ENCODE measurements at regions not wholly inside any gene's neighbourhood (a gene's known extent, or its start where the extent isn't known, plus 50 kb on each side); places are given as distances from the start of the nearest gene placed in this dataset.
"Not testable (repeated sequence)": the region's sequence is repeated elsewhere in the genome, so short reads cannot be mapped to it uniquely, and the experiment has no call there.

DNA sequence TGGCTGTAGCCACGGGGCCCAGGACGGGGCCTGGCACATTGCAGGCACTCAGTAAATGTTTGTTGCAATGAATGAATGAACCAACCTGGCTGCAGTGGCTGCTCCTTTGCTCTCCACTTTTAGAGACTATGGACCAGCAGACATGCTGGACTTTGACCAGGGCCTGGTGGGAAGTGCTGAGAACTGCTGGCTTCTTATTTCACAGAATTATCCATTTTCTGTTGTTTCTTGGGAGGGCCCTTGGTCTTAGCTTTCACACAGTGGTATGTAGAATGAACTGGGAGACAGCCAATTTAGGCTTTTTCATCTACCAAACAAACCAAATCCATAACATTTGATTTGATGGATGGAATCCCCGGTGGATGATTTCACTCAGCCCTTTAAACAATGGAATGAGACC lies 78.0 kb upstream of the LHFPL2 start:
- Mint-ChIP-seq H3K4me3 (peak overlapping the region; percentile 57), H3K9me3 (peaks cover 3% of the 10 kb centered on the region), H3K4me1 (peaks cover 69% of the 10 kb centered on the region), H3K27me3 (no peaks in the 10 kb centered on the region), H3K27ac (peak overlapping the region; percentile 97), H3K36me3 (peaks cover 4% of the 10 kb centered on the region)
- ATAC-seq: no peak

DNA sequence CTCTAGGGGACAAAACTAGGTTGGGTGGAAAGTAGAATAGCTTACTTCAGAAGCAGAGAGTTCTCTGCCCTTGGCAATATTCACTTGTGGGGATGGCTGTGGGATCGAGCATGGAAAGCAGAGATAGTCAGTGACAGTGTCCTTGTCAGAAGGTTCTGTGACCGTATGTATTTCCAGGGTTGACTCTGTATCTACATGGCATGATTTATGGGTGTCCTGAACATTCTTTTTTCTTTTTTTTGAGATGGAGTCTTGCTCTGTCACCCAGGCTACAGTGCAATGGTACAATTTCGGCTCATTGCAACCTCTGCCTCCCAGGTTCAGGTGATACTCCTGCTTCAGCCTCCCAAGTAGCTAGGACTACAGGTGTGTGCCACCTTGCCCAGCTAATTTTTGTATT lies 77.4 kb upstream of the LHFPL2 start:
- Mint-ChIP-seq H3K36me3 (peaks cover 4% of the 10 kb centered on the region), H3K4me1 (peaks cover 71% of the 10 kb centered on the region), H3K9me3 (peaks cover 3% of the 10 kb centered on the region), H3K27ac (peak overlapping the region; percentile 97), H3K27me3 (no peaks in the 10 kb centered on the region), H3K4me3 (no peak overlapping the region)
- ATAC-seq: no peak

DNA sequence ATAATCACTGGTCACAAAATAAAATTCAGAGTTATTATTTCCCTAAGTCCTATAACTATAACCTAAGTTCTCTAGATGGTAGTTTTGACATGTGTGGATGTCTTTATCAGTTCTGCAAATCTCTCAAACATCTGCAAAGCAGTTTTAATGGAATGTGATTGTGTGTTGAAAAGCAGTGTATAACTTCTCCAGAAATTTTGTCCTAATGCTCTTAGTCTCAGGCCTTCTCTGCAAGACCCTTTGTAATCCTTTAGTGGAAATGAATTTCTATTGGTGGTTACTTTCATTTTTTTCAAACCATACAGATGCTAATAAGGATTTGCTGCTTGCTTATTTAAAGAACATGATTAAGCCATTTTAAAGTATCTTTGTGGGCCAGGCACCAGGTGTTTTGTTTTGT lies 75.5 kb upstream of the LHFPL2 start:
- H3K27ac Mint-ChIP-seq: no peak overlapping the region
- H3K4me1 Mint-ChIP-seq: peaks cover 63% of the 10 kb centered on the region
- no peak for ATAC-seq
- H3K27me3 Mint-ChIP-seq: no peaks in the 10 kb centered on the region
- H3K9me3 Mint-ChIP-seq: no peaks in the 10 kb centered on the region
- H3K36me3 Mint-ChIP-seq: no peaks in the 10 kb centered on the region
- no peak overlapping the region for H3K4me3 Mint-ChIP-seq

DNA sequence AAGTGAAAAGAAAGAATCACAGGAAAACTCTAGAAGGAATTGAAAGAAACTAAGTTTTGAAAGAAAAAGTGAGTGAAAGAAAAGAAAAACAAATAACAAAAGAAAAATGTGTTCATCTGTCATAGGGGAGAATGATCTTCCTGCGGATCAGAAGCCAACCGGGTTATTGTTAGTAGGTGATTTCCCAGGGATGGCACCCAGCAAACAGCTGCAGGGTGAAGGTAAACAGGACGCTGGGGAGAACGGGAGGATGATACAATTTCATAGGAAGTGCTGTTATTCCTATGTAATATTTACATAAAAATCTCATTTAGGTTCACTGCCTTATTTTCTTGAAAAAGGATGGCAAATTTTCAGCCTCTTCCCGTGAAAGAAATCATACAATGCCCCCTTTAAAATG lies 72.4 kb upstream of the LHFPL2 start:
- no peak for ATAC-seq
- Mint-ChIP-seq H3K36me3 (no peaks in the 10 kb centered on the region), H3K27me3 (no peaks in the 10 kb centered on the region), H3K27ac (peak overlapping the region; percentile 60), H3K4me1 (peaks cover 51% of the 10 kb centered on the region), H3K9me3 (no peaks in the 10 kb centered on the region), H3K4me3 (no peak overlapping the region)

DNA sequence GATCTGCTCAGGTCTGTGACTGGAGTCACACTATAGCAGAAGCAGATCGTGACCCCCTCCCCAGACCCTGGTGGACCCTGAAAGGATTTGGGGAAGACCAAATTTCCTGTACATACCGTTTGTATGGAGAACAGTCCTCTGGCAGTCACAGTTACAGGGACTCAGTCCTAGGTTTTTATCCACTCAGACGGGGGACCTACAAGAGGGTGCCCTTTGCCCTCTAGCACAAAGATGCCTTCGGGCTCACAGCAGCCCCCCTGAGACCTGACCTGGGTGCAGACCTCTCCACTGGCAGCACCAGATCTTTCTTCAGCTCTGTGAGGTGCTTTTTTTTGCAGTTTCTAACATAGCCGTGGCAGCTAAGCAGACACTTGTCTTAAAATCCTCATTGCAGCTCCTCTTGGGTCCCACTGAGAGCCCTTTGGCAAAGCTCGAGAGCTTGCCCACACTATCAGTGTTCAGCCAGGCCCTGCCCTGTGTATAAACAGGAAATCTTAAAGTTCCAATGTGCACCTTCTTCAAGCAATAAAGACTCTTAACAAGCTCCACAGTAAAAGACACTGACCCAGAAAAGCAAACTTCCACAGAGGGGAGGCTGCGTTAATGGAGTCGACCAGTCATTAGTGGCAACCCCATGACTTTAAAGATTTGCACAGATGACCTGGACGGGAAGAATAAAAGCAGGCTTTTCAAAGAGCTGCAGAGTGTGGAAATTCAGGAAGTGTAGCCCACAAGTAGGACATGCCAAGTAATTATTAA lies 71.8 kb upstream of the LHFPL2 start:
- Mint-ChIP-seq H3K27me3 (no peaks in the 10 kb centered on the region), H3K36me3 (no peaks in the 10 kb centered on the region), H3K4me3 (no peak overlapping the region), H3K27ac (peak overlapping the region; percentile 60), H3K9me3 (no peaks in the 10 kb centered on the region), H3K4me1 (peaks cover 51% of the 10 kb centered on the region)
- ATAC-seq: no peak

DNA sequence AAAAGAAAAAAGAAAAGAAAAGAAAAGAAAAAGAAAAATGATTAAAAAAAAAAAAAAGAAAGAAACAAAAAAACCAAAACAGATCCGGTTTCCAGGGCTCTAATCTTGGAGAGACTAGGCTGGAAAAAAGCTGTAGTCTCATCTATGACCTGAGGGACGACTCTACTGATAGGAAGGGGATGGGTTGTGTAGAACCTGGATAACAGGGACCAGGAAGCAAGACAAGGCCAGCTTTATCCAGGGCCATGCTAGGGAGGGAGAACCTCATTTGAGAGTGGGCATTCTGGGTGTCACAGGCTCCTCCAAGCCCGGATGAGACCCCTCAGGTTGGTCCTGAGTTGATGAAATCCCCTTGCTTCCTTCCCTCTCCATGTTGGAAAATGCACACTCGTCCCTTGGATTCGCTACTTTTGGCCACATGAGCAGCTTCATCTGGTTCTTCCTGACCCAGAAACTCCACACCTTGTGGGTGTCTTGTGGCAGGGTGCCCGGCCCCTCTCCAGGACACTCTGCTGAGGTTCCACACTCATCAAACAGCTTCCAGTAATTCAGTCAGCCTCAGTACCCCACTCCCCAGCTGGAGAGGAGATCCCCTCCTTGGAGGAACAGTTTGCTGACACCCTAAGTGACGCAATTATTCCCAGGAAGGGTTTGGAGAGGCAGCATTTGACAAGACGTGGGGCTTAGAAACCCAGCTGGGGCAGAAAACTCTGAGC lies 71.1 kb upstream of the LHFPL2 start:
- Mint-ChIP-seq H3K4me3 (no peak overlapping the region), H3K4me1 (peaks cover 52% of the 10 kb centered on the region), H3K27ac (peak overlapping the region; percentile 60), H3K27me3 (no peaks in the 10 kb centered on the region), H3K36me3 (no peaks in the 10 kb centered on the region), H3K9me3 (no peaks in the 10 kb centered on the region)
- no peak for ATAC-seq

DNA sequence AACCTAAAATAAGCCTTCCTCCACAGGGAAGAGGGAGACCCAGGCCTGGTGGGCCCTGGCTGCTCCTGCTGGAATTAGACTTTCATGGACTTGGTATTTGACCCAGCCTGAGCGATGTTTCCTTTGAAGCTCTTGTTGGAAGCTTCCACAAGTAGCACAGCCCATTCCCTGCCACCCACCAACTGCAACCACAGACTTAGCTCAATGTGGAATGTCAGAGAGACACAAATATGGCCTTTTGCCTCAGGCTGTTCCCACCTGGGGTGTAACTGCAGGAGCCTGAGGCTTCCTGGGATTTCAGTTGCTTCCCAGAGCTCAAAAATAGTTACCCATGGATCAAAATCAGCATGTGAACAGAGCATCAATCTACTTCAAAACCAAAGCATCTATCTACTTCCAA lies 70.3 kb upstream of the LHFPL2 start:
- Mint-ChIP-seq H3K27me3 (no peaks in the 10 kb centered on the region), H3K9me3 (no peaks in the 10 kb centered on the region), H3K4me3 (no peak overlapping the region), H3K36me3 (no peaks in the 10 kb centered on the region), H3K27ac (peak overlapping the region; percentile 60), H3K4me1 (peaks cover 51% of the 10 kb centered on the region)
- no peak for ATAC-seq

DNA sequence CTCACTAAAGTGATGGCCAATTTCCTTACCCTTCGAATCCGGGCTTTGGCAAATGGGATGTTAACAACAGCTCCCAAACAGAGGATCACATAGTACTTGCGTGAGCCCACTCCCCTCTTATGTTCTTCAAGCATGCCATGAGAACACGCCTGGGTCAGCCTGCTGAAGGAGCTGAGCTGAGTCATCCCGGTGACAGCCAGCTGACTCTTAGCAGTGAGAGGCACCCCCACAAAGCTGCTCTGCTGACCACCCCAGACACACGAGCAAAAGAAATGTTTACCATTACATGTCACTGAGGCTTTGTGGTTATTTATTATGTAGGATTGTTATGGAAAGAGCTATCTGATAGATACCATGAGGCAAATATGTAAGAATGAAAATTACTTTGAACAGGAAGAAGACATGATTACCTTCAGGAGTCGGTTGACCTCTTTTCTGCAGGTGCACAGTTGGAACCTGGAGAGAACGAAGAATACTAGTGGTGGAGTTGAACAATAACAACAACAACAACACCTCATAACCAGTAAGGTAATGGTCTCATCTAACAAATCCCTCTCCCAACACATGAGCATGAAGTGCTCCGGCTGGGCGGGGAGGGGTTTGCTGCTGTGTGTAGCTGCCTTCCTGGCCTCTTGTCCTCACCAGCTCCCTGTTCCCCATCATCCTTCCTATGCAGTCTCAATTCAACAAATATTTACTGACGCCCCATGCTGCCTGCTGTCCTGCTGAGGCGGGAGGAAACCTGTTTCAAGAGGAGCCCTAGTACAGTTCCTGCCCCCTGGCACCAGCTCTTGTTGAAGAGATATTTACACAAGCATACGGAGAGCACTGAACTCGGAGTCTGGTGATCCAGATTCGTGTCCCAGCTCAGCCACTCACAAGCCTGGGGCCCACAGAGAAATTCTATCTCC lies 69.4 kb upstream of the LHFPL2 start:
- peak; percentile 34 for ATAC-seq
- no peaks in the 10 kb centered on the region for H3K36me3 Mint-ChIP-seq
- H3K4me3 Mint-ChIP-seq: no peak overlapping the region
- H3K4me1 Mint-ChIP-seq: peaks cover 44% of the 10 kb centered on the region
- no peaks in the 10 kb centered on the region for H3K9me3 Mint-ChIP-seq
- no peaks in the 10 kb centered on the region for H3K27me3 Mint-ChIP-seq
- H3K27ac Mint-ChIP-seq: peak overlapping the region; percentile 60

DNA sequence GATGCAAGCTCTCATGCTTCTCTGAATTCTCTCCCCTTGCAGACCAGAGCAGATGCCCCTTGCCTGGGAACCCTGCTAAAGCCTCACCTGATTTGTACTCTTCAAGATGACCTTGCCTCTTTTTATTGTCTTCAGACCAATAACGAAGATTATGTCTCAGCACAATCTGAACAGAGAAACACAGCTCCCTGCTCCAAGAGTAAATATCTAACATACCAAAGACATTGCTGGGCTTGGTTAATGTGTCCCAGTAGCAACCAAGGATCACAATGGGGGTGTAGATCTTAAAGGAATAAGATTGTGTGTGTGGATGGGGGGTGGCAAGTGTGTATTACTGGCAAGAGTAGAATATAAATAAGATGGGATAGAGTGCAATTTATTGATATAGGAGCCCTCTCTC lies 67.6 kb upstream of the LHFPL2 start:
- H3K4me1 Mint-ChIP-seq: peaks cover 27% of the 10 kb centered on the region
- peak overlapping the region; percentile 60 for H3K27ac Mint-ChIP-seq
- H3K4me3 Mint-ChIP-seq: no peak overlapping the region
- no peaks in the 10 kb centered on the region for H3K9me3 Mint-ChIP-seq
- H3K27me3 Mint-ChIP-seq: no peaks in the 10 kb centered on the region
- H3K36me3 Mint-ChIP-seq: no peaks in the 10 kb centered on the region
- no peak for ATAC-seq

DNA sequence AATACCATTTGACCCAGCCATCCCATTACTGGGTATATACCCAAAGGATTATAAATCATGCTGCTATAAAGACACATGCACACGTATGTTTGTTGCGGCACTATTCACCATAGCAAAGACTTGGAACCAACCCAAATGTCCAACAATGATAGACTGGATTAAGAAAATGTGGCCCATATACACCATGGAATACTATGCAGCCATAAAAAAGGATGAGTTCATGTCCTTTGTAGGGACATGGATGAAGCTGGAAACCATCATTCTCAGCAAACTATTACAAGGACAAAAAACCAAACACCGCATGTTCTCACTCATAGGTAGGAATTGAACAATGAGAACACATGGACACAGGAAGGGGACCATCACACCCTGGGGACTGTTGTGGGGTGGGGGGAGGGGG lies 66.8 kb upstream of the LHFPL2 start:
- not testable (repeated sequence) for H3K27ac Mint-ChIP-seq, H3K36me3 Mint-ChIP-seq, H3K27me3 Mint-ChIP-seq, H3K4me3 Mint-ChIP-seq, H3K9me3 Mint-ChIP-seq, ATAC-seq
- peaks cover 18% of the 10 kb centered on the region for H3K4me1 Mint-ChIP-seq

DNA sequence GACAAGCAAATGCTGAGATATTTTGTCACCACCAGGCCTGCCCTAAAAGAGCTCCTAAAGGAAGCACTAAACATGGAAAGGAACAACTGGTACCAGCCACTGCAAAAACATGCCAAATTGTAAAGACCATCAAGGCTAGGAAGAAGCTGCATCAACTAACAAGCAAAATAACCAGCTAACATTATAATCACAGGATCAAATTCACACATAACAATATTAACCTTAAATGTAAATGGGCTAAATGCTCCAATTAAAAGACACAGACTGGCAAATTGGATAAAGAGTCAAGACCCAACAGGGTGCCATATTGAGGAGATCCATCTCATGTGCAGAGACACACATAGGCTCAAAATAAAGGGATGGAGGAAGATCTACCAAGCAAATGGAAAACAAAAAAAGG lies 63.1 kb upstream of the LHFPL2 start:
- not testable (repeated sequence) for H3K9me3 Mint-ChIP-seq, H3K4me3 Mint-ChIP-seq, H3K36me3 Mint-ChIP-seq, H3K4me1 Mint-ChIP-seq, H3K27ac Mint-ChIP-seq, ATAC-seq, H3K27me3 Mint-ChIP-seq

DNA sequence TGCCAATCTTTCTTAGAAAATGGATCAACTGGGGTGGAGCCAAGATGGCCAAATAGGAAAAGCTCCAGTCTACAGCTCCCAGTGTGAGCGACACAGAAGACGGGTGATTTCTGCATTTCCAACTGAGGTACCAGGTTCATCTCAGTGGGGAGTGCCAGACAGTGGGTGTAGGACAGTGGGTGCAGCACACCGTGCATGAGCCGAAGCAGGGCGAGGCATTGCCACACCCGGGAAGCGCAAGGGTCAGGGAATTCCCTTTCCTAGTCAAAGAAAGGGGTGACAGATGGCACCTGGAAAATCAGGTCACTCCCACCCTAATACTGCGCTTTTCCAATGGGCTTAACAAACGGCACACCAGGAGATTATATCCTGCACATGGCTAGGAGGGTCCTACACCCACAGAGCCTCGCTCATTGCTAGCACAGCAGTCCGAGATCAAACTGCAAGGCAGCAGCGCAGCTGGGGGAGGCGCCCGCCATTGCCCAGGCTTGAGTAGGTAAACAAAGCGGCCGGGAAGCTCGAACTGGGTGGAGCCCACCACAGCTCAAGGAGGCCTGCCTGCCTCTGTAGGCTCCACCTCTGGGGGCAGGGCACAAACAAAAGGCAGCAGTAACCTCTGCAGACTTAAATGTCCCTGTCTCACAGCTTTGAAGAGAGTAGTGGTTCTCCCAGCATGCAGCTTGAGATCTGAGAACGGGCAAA lies 61.3 kb upstream of the LHFPL2 start:
- not testable (repeated sequence) for H3K27ac Mint-ChIP-seq, H3K27me3 Mint-ChIP-seq, H3K9me3 Mint-ChIP-seq, H3K36me3 Mint-ChIP-seq, ATAC-seq, H3K4me3 Mint-ChIP-seq, H3K4me1 Mint-ChIP-seq

DNA sequence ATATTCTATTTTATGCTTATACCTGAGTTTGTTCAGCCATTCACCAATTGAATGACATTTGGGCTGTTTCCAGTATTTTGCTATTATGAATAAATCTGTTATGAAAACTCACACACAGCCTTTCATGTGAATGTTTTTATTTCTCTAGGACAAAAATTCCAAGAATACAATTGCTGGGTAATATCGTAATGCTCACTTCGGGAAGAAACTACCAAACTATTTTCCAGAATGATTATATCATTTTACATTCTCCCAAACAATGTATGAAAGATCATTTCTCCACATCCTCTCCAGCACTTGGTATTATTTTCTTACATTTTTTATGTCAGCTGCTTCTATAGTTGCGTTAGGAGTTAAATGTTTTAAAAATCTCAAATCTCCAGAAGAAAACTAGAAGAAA lies 58.3 kb upstream of the LHFPL2 start:
- H3K36me3 Mint-ChIP-seq: peaks cover 6% of the 10 kb centered on the region
- no peaks in the 10 kb centered on the region for H3K4me1 Mint-ChIP-seq
- H3K4me3 Mint-ChIP-seq: no peak overlapping the region
- H3K27me3 Mint-ChIP-seq: no peaks in the 10 kb centered on the region
- peaks cover 3% of the 10 kb centered on the region for H3K9me3 Mint-ChIP-seq
- H3K27ac Mint-ChIP-seq: no peak overlapping the region
- no peak for ATAC-seq

DNA sequence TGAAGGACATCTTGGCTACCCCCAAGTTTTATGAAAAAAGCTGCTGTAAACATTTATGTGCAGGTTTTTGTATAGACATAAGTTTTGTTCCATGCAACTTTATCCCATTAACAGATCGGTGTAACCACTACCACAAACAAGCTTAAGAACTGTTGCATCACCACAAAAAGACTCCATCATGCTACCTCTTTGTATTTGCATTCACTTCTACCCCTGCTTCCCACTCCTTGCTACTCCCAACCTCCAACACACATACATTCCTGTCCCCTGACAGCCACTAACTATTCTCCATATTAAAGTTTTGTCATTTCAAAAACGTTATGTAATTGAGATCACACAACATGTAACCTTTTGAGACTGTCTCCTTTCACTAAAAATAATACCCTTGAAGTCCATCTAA lies 57.8 kb upstream of the LHFPL2 start:
- no peaks in the 10 kb centered on the region for H3K27me3 Mint-ChIP-seq
- no peak overlapping the region for H3K27ac Mint-ChIP-seq
- H3K4me3 Mint-ChIP-seq: no peak overlapping the region
- H3K4me1 Mint-ChIP-seq: no peaks in the 10 kb centered on the region
- no peak for ATAC-seq
- H3K36me3 Mint-ChIP-seq: peaks cover 6% of the 10 kb centered on the region
- H3K9me3 Mint-ChIP-seq: peaks cover 3% of the 10 kb centered on the region

DNA sequence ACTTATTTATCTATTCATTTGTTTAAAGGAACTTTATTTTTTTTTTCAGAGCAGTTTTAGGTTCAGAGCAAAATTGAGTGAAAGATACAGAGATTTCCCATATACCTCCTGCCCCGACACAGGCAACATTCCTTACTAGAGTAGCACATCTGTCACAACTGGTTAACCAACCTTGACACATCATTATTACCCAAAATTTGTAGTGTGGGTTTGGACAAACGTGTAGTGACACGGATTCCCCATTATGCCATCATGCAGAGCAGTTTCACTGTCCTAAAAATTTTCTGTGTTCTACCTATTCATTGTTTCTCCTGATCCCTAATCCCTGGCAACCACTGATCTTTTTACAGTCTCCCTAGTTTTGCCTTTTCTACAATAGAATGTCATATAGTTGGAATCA lies 57.3 kb upstream of the LHFPL2 start:
- Mint-ChIP-seq H3K4me3 (no peak overlapping the region), H3K36me3 (peaks cover 2% of the 10 kb centered on the region), H3K4me1 (no peaks in the 10 kb centered on the region), H3K27ac (no peak overlapping the region), H3K9me3 (peaks cover under 1% of the 10 kb centered on the region), H3K27me3 (no peaks in the 10 kb centered on the region)
- ATAC-seq: no peak
